Loucy (cell line): ENCODE measurements at regions not wholly inside any gene's neighbourhood (a gene's known extent, or its start where the extent isn't known, plus 50 kb on each side); places are given as distances from the start of the nearest gene placed in this dataset.

Experiments
- CTCF ChIP-seq: fragments of 200-600 bp; sonication (generic); conservative IDR thresholded peaks from 2 replicates; pipeline ENCODE4 v1.5.1; 2014; ENCODE audit warnings: mild to moderate bottlenecking, antibody characterized with exemption, low read length
- EZH2phosphoT487 ChIP-seq: fragments of 200-600 bp; IDR thresholded peaks from 2 replicates; pipeline ENCODE4 v1.6.1; 2018; ENCODE audit warnings: antibody characterized with exemption, mild to moderate bottlenecking, moderate library complexity, borderline replicate concordance

GRCh38 chr2:145010635-145011034 is 490.7 kb upstream of the ZEB2 start:
- TF ChIP-seq CTCF (no peak), EZH2phosphoT487 (no peak)
